ENCODE measurements at regions not wholly inside any gene's neighbourhood (a gene's known extent, or its start where the extent isn't known, plus 50 kb on each side); places are given as distances from the start of the nearest gene placed in this dataset.

DNA sequence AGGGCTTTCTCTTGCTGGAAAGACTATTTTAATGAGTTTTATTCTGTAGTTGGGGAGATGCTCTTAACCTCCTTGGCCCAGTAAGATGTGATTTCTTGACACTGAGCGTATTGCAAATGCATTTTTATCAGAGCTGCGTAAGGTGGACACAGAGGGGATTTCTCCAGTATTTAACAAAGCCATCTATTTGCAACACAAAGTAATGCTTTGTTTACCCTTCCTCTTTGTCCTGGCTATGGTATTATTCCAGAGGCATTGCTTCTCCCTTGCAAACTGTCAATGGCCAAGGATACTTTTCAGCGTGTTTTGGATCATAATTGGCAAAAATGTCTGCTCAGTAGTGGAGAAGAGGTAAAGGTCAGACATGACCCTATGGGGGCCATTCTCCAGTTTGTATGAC, 90.8 kb upstream of the PIK3C3 start:
- DNase-seq (ENCODE audit: low read depth in 1 of 2, low spot score in 1 of 2), result no peak
- in situ Hi-C loops (cut with HindIII; ENCODE audit: low pct_unique_long_range_greater_than_20kb, low sequenced_read_pairs), result no loop called here
- no peak for TF ChIP-seq JUND (IDR thresholded peaks at IDR 0.05; ENCODE audit: low read depth)

DNA sequence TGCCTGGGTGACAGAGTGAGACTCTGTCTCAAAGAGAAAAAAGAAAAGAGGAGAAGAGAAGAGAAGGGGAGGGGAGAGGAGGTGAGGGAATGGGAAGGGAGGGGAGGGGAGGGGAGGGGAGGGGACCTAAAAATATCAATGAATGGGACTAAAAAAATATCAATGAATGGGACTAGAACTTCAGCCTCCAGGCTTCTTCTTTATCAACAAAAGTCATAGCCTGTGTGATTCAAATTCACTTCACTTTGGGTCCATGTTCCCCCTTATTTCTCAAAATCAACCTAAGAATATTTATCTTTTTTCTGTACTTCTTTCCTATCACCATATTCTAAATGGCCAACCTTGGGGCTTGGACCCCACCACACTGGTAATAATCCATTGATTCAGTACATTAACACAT, 92.1 kb upstream of the PIK3C3 start:
- DNase-seq (ENCODE audit: low read depth in 1 of 2, low spot score in 1 of 2), result no peak
- no peak for TF ChIP-seq JUND (IDR thresholded peaks at IDR 0.05; ENCODE audit: low read depth)
- in situ Hi-C loops (cut with HindIII; ENCODE audit: low pct_unique_long_range_greater_than_20kb, low sequenced_read_pairs), result no loop called here

DNA sequence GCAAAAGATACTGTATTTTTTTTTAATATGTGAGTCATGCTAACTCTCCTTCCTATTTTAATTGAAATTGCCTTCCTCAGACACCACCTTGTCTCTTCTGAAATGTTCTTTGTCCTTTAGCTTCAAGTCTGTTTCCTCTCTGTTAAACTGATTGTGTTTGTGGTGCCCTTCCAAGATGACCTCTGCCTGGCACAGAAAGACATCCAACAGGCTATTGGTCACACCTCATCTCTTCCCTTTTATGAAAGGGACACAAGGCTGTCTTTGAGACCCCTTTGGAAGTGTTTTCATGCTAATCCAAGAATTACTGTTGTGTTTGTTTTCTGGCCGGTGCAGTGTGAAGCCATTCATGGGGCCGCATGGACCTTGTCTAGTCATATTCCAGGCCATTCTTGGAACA, 94.0 kb upstream of the PIK3C3 start:
- in situ Hi-C loops (cut with HindIII; ENCODE audit: low pct_unique_long_range_greater_than_20kb, low sequenced_read_pairs), result no loop called here
- no peak for DNase-seq (ENCODE audit: low read depth in 1 of 2, low spot score in 1 of 2)
- no peak for TF ChIP-seq JUND (IDR thresholded peaks at IDR 0.05; ENCODE audit: low read depth)

DNA sequence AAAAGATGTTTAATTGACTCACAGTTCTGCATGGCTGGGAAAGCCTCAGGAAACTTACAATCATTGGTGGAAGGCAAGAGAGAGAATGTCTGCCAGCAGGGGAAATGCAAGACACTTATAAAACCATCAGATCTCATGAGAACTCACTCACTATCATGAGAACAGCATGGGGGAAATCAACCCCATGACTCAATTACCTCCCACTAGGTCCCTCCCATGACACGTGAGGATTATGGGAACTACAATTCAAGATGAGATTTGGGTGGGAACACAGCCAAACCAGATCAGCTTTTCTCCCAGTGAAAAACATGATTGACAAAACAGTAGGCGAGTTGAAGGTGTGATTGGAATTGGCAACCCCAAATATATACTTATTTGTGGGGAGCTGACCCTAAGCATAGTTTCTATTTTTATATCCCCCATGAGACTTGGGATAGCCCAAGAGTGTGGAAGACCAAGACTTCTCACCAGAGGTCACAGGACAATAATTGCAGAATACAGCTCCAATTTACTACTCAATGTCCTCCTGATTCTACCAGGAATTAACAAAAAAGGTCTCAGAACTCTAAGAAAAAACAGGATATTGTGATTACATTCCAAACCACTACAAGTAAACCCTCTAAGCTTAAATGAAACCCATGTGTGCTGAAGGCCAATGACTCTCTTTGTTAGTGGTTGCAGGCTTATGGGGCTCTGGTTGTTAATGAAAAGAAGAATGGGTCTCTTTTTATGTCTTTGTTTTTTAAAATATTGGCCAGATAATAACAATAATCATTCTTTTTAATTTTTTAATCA, 96.1 kb upstream of the PIK3C3 start:
- in situ Hi-C loops (cut with HindIII; ENCODE audit: low pct_unique_long_range_greater_than_20kb, low sequenced_read_pairs), result no loop called here
- TF ChIP-seq JUND (IDR thresholded peaks at IDR 0.05; ENCODE audit: low read depth), result no peak
- no peak for DNase-seq (ENCODE audit: low read depth in 1 of 2, low spot score in 1 of 2)

DNA sequence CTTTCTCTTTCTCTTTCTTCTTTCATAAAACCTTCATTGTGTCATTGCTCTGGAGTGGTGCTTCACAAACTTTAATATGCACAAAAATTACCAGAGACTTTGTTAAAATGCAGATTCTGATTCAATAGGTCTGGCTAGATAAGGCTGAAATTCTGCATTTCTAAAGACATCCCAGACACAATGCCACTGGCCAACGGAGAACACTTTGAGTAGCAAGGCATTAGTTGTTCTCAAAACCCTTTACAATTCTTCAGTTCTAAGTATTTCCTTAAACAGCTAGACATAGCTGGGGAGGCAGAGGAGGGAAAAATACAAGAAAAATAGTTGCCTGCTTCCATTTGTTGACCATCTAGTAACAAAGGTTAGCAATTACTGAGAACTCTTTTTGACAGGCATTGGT, 101.8 kb upstream of the PIK3C3 start:
- no peak for TF ChIP-seq JUND (IDR thresholded peaks at IDR 0.05; ENCODE audit: low read depth)
- in situ Hi-C loops (cut with HindIII; ENCODE audit: low pct_unique_long_range_greater_than_20kb, low sequenced_read_pairs), result no loop called here

DNA sequence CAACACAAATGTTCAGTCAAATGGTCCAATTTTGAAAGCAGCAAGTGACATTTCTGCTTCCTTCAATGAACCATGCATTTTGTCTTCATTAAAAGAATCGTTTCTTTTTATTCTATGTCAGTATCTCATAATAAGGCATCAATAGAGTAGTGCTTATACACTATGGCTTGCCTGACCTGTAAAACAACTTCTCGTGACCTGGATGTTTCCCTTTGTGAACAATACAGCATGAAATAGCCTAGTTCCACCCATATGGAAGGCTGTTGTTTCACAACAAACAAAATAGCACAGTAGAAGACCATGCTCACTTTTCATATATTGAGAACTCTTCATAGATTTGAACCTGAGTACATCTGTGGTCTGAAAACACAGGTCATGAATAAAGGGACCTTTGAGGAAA, 104.3 kb upstream of the PIK3C3 start:
- DNase-seq (ENCODE audit: low read depth in 1 of 2, low spot score in 1 of 2), result no peak
- TF ChIP-seq JUND (IDR thresholded peaks at IDR 0.05; ENCODE audit: low read depth), result no peak
- in situ Hi-C loops (cut with HindIII; ENCODE audit: low pct_unique_long_range_greater_than_20kb, low sequenced_read_pairs), result no loop called here

More for the DNA sequence above, 101.8 kb upstream of the PIK3C3 start:
- no peak for DNase-seq (ENCODE audit: low read depth in 1 of 2, low spot score in 1 of 2)

GRCh38 chr18:41849632-41850031, 105.4 kb upstream of the PIK3C3 start:
- TF ChIP-seq JUND (IDR thresholded peaks at IDR 0.05; ENCODE audit: low read depth), result no peak
- no peak for DNase-seq (ENCODE audit: low read depth in 1 of 2, low spot score in 1 of 2)
- in situ Hi-C loops (cut with HindIII; ENCODE audit: low pct_unique_long_range_greater_than_20kb, low sequenced_read_pairs), result no loop called here

GRCh38 chr18:41845563-41845962, 109.5 kb upstream of the PIK3C3 start:
- in situ Hi-C loops (cut with HindIII; ENCODE audit: low pct_unique_long_range_greater_than_20kb, low sequenced_read_pairs), result no loop called here
- DNase-seq (ENCODE audit: low read depth in 1 of 2, low spot score in 1 of 2), result no peak
- TF ChIP-seq JUND (IDR thresholded peaks at IDR 0.05; ENCODE audit: low read depth), result no peak

DNA sequence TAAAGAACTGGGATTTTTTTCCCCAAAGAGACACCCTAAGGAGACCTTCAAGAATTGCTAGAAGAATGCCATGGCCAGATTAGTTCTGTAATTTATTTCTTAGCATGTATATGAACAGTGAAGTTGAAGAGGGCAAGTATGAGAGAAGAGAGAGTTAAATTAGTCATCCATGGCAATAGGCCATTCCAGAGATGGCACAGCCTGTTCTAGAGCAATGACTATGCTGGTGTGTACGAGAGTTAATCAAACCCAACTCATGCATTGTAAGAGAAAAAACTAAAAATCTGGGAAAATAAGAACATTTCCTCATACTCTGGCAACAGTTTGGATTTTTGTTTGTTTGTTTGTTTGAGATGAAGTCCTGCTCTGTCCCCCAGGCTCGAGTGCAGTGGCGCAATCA, 112.1 kb upstream of the PIK3C3 start:
- in situ Hi-C loops (cut with HindIII; ENCODE audit: low pct_unique_long_range_greater_than_20kb, low sequenced_read_pairs), result no loop called here
- no peak for DNase-seq (ENCODE audit: low read depth in 1 of 2, low spot score in 1 of 2)
- TF ChIP-seq JUND (IDR thresholded peaks at IDR 0.05; ENCODE audit: low read depth), result no peak

- DNase-seq (ENCODE audit: low read depth in 1 of 2, low spot score in 1 of 2), result no peak
- no peak for TF ChIP-seq JUND (IDR thresholded peaks at IDR 0.05; ENCODE audit: low read depth)
- in situ Hi-C loops (cut with HindIII; ENCODE audit: low pct_unique_long_range_greater_than_20kb, low sequenced_read_pairs), result no loop called here
Observed at GRCh38 chr18:41829647-41830516, 125.2 kb upstream of the PIK3C3 start.

DNA sequence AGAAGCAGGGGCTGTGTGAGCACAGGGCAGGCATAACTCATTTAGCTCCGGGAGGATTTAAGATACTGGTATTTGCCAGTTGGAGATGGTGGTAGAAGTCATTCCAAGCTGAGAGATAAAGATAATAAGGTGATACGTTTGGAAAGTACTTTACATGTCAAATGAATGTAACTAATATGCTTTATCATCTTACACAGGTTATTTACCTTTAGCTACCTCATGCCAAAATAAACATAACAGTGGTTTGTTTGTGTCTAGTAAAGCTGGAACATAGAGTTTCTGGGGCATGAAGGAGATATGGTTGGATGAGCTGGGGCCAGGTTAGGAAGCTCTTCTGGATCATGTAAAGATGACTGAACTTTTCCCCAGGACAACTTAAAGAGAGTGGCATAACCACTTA, 126.9 kb upstream of the PIK3C3 start:
- TF ChIP-seq JUND (IDR thresholded peaks at IDR 0.05; ENCODE audit: low read depth), result no peak
- in situ Hi-C loops (cut with HindIII; ENCODE audit: low pct_unique_long_range_greater_than_20kb, low sequenced_read_pairs), result no loop called here
- no peak for DNase-seq (ENCODE audit: low read depth in 1 of 2, low spot score in 1 of 2)

- DNase-seq (ENCODE audit: low read depth in 1 of 2, low spot score in 1 of 2), result no peak
- in situ Hi-C loops (cut with HindIII; ENCODE audit: low pct_unique_long_range_greater_than_20kb, low sequenced_read_pairs), result no loop called here
Observed at GRCh38 chr18:41820784-41821183, 134.2 kb upstream of the PIK3C3 start.

More at GRCh38 chr18:41820784-41821183, 134.2 kb upstream of the PIK3C3 start:
- no peak for TF ChIP-seq JUND (IDR thresholded peaks at IDR 0.05; ENCODE audit: low read depth)

Measured in T47D (cell line).